GM12891 (cell line): ENCODE measurements at regions not wholly inside any gene's neighbourhood (a gene's known extent, or its start where the extent isn't known, plus 50 kb on each side); places are given as distances from the start of the nearest gene placed in this dataset.

Experiments used
- PAX5 ChIP-seq: IDR thresholded peaks from 2 replicates; pipeline ENCODE4 v1.6.1; 2011; ENCODE audit warnings: low read length, moderate library complexity, mild to moderate bottlenecking; ENCODE audit not compliant: insufficient read depth, severe bottlenecking
- POLR2A ChIP-seq: IDR thresholded peaks from 2 replicates; pipeline ENCODE4 v1.6.1; 2011; ENCODE audit warnings: low read depth, low read length, control low read depth
- POLR2AphosphoS5 ChIP-seq: IDR thresholded peaks from 2 replicates; pipeline ENCODE4 v1.6.1; 2011; ENCODE audit warnings: low read depth, low read length, control low read depth
- TAF1 ChIP-seq: IDR thresholded peaks from 2 replicates; pipeline ENCODE4 v1.6.1; 2011; ENCODE audit warnings: low read depth, low read length, control low read depth

GRCh38 chr6:63424636-63425035 lies 104.9 kb upstream of the LGSN start:
- TF ChIP-seq POLR2AphosphoS5 (no peak), POLR2A (no peak), TAF1 (no peak), PAX5 (no peak)
